WERI-Rb-1 (cell line): ENCODE measurements at regions not wholly inside any gene's neighbourhood (a gene's known extent, or its start where the extent isn't known, plus 50 kb on each side); places are given as distances from the start of the nearest gene placed in this dataset.

Experiments used
- DNase-seq: peaks from one replicate; pipeline ENCODE4 v3.0.0-alpha.2; 2020
- H3K27ac ChIP-seq: fragments of 250-450 bp; sonication (Bioruptor Pico); 2 replicates; pipeline ENCODE4 v1.5.1; 2020; ENCODE audit warnings: mild to moderate bottlenecking, moderate library complexity
- H3K27me3 ChIP-seq: fragments of 250-450 bp; sonication (Bioruptor Pico); 2 replicates; pipeline ENCODE4 v1.5.1; 2021; ENCODE audit warnings: mild to moderate bottlenecking, low read depth, moderate library complexity; ENCODE audit not compliant: insufficient read depth, severe bottlenecking
- H3K36me3 ChIP-seq: fragments of 250-450 bp; sonication (Bioruptor Pico); 2 replicates; pipeline ENCODE4 v1.5.1; 2020; ENCODE audit warnings: mild to moderate bottlenecking, moderate library complexity
- H3K4me3 ChIP-seq: 2 replicates; pipeline ENCODE4 v1.5.1; 2011; ENCODE audit warnings: low read depth, mild to moderate bottlenecking, control low read depth, low read length
- H3K9me3 ChIP-seq: fragments of 250-450 bp; sonication (Bioruptor Pico); 2 replicates; pipeline ENCODE4 v1.5.1; 2021; ENCODE audit warnings: mild to moderate bottlenecking, moderate library complexity; ENCODE audit not compliant: severe bottlenecking
- CTCF ChIP-seq: IDR thresholded peaks from 2 replicates; pipeline ENCODE4 v1.5.1; 2011; ENCODE audit warnings: low read depth, mild to moderate bottlenecking, control low read depth, inconsistent platforms, low read length

GRCh38 chr16:49013727-49014080 lies 267.9 kb downstream of the CBLN1 start:
- Histone ChIP-seq H3K9me3 (no peaks in the 10 kb centered on the region), H3K4me3 (no peak overlapping the region), H3K36me3 (no peaks in the 10 kb centered on the region), H3K27ac (no peak overlapping the region), H3K27me3 (no peaks in the 10 kb centered on the region)
- no peak for TF ChIP-seq CTCF
- DNase-seq: no peak

GRCh38 chr16:49012961-49013726 lies 268.5 kb downstream of the CBLN1 start:
- Histone ChIP-seq H3K27me3 (no peaks in the 10 kb centered on the region), H3K9me3 (no peaks in the 10 kb centered on the region), H3K4me3 (no peak overlapping the region), H3K36me3 (no peaks in the 10 kb centered on the region), H3K27ac (no peak overlapping the region)
- no peak for DNase-seq
- TF ChIP-seq CTCF: no peak

GRCh38 chr16:49011901-49012300 lies 269.7 kb downstream of the CBLN1 start:
- no peak for TF ChIP-seq CTCF
- H3K36me3 ChIP-seq: no peaks in the 10 kb centered on the region
- H3K27ac ChIP-seq: no peak overlapping the region
- H3K9me3 ChIP-seq: no peaks in the 10 kb centered on the region
- H3K4me3 ChIP-seq: no peak overlapping the region
- DNase-seq: no peak
- H3K27me3 ChIP-seq: no peaks in the 10 kb centered on the region

- H3K36me3 ChIP-seq: no peaks in the 10 kb centered on the region
- H3K4me3 ChIP-seq: no peak overlapping the region
- no peak overlapping the region for H3K27ac ChIP-seq
- no peak for TF ChIP-seq CTCF
- H3K27me3 ChIP-seq: no peaks in the 10 kb centered on the region
- no peak for DNase-seq
- H3K9me3 ChIP-seq: no peaks in the 10 kb centered on the region
Observed at GRCh38 chr16:49010879-49011278, 270.8 kb downstream of the CBLN1 start.

GRCh38 chr16:49010396-49010795 lies 271.2 kb downstream of the CBLN1 start:
- Histone ChIP-seq H3K27me3 (no peaks in the 10 kb centered on the region), H3K27ac (no peak overlapping the region), H3K4me3 (no peak overlapping the region), H3K9me3 (no peaks in the 10 kb centered on the region), H3K36me3 (no peaks in the 10 kb centered on the region)
- TF ChIP-seq CTCF: no peak
- DNase-seq: no peak

GRCh38 chr16:49009204-49009603 lies 272.4 kb downstream of the CBLN1 start:
- H3K9me3 ChIP-seq: no peaks in the 10 kb centered on the region
- DNase-seq: no peak
- no peak for TF ChIP-seq CTCF
- H3K27me3 ChIP-seq: no peaks in the 10 kb centered on the region
- no peak overlapping the region for H3K27ac ChIP-seq
- no peaks in the 10 kb centered on the region for H3K36me3 ChIP-seq
- H3K4me3 ChIP-seq: no peak overlapping the region
